ENCODE measurements at regions not wholly inside any gene's neighbourhood (a gene's known extent, or its start where the extent isn't known, plus 50 kb on each side); places are given as distances from the start of the nearest gene placed in this dataset.

DNA sequence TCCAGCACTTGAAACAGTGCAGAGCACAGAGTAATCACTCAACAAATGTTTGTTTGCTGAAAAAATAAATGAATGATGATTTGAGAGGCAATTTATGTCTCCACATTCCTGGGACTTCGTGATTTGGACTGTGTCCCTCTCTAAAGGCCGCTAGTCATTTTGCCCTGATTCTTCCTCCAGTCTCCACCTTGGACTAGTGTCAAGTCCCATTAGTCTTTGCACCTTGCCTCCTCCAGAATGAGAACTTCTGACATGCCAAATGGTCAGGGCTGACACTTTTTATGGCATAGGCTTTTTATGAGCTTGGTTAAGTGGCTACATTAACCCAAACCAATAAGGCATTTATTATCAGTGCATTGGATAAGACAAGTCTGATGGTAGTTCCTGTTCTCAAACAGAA is 65.1 kb upstream of the POF1B start:
- TF ChIP-seq, protein P1, sequence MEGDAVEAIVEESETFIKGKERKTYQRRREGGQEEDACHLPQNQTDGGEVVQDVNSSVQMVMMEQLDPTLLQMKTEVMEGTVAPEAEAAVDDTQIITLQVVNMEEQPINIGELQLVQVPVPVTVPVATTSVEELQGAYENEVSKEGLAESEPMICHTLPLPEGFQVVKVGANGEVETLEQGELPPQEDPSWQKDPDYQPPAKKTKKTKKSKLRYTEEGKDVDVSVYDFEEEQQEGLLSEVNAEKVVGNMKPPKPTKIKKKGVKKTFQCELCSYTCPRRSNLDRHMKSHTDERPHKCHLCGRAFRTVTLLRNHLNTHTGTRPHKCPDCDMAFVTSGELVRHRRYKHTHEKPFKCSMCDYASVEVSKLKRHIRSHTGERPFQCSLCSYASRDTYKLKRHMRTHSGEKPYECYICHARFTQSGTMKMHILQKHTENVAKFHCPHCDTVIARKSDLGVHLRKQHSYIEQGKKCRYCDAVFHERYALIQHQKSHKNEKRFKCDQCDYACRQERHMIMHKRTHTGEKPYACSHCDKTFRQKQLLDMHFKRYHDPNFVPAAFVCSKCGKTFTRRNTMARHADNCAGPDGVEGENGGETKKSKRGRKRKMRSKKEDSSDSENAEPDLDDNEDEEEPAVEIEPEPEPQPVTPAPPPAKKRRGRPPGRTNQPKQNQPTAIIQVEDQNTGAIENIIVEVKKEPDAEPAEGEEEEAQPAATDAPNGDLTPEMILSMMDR (IDR thresholded peaks at IDR 0.05): no peak
- TF ChIP-seq, protein P2, sequence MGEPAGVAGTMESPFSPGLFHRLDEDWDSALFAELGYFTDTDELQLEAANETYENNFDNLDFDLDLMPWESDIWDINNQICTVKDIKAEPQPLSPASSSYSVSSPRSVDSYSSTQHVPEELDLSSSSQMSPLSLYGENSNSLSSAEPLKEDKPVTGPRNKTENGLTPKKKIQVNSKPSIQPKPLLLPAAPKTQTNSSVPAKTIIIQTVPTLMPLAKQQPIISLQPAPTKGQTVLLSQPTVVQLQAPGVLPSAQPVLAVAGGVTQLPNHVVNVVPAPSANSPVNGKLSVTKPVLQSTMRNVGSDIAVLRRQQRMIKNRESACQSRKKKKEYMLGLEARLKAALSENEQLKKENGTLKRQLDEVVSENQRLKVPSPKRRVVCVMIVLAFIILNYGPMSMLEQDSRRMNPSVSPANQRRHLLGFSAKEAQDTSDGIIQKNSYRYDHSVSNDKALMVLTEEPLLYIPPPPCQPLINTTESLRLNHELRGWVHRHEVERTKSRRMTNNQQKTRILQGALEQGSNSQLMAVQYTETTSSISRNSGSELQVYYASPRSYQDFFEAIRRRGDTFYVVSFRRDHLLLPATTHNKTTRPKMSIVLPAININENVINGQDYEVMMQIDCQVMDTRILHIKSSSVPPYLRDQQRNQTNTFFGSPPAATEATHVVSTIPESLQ (CRISPR knock-in tag; IDR thresholded peaks at IDR 0.05): no peak
- TF ChIP-seq, protein P3, sequence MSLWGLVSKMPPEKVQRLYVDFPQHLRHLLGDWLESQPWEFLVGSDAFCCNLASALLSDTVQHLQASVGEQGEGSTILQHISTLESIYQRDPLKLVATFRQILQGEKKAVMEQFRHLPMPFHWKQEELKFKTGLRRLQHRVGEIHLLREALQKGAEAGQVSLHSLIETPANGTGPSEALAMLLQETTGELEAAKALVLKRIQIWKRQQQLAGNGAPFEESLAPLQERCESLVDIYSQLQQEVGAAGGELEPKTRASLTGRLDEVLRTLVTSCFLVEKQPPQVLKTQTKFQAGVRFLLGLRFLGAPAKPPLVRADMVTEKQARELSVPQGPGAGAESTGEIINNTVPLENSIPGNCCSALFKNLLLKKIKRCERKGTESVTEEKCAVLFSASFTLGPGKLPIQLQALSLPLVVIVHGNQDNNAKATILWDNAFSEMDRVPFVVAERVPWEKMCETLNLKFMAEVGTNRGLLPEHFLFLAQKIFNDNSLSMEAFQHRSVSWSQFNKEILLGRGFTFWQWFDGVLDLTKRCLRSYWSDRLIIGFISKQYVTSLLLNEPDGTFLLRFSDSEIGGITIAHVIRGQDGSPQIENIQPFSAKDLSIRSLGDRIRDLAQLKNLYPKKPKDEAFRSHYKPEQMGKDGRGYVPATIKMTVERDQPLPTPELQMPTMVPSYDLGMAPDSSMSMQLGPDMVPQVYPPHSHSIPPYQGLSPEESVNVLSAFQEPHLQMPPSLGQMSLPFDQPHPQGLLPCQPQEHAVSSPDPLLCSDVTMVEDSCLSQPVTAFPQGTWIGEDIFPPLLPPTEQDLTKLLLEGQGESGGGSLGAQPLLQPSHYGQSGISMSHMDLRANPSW (CRISPR knock-in tag; conservative IDR thresholded peaks at IDR 0.05; ENCODE audit: low read depth): no peak
- TF ChIP-seq, protein P4, sequence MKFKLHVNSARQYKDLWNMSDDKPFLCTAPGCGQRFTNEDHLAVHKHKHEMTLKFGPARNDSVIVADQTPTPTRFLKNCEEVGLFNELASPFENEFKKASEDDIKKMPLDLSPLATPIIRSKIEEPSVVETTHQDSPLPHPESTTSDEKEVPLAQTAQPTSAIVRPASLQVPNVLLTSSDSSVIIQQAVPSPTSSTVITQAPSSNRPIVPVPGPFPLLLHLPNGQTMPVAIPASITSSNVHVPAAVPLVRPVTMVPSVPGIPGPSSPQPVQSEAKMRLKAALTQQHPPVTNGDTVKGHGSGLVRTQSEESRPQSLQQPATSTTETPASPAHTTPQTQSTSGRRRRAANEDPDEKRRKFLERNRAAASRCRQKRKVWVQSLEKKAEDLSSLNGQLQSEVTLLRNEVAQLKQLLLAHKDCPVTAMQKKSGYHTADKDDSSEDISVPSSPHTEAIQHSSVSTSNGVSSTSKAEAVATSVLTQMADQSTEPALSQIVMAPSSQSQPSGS (CRISPR knock-in tag; IDR thresholded peaks at IDR 0.05; ENCODE audit: borderline replicate concordance, low read depth): no peak
- TF ChIP-seq, protein P5, sequence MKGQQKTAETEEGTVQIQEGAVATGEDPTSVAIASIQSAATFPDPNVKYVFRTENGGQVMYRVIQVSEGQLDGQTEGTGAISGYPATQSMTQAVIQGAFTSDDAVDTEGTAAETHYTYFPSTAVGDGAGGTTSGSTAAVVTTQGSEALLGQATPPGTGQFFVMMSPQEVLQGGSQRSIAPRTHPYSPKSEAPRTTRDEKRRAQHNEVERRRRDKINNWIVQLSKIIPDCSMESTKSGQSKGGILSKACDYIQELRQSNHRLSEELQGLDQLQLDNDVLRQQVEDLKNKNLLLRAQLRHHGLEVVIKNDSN (CRISPR knock-in tag; IDR thresholded peaks at IDR 0.05): no peak

All from WTC11 (cell line).